DOHH2 (cell line): ENCODE measurements at regions not wholly inside any gene's neighbourhood (a gene's known extent, or its start where the extent isn't known, plus 50 kb on each side); places are given as distances from the start of the nearest gene placed in this dataset.

Experiments used
- CTCF ChIP-seq: fragments of 200-600 bp; sonication (generic); IDR thresholded peaks from one replicate; pipeline ENCODE4 v1.5.1; 2014; ENCODE audit warnings: antibody characterized with exemption, mild to moderate bottlenecking, low read depth, low read length; ENCODE audit not compliant: poor library complexity, severe bottlenecking
- EZH2phosphoT487 ChIP-seq: fragments of 200-600 bp; sonication (generic); IDR thresholded peaks from 2 replicates; pipeline ENCODE4 v1.6.1; 2017; ENCODE audit warnings: borderline replicate concordance, mild to moderate bottlenecking, antibody characterized with exemption, low read length, moderate library complexity, mixed read lengths

GRCh38 chr20:11432407-11432806 lies 485.3 kb upstream of the BTBD3 start:
- TF ChIP-seq CTCF: no peak
- no peak for TF ChIP-seq EZH2phosphoT487
